HG02610 (cell line): ENCODE measurements at regions not wholly inside any gene's neighbourhood (a gene's known extent, or its start where the extent isn't known, plus 50 kb on each side); places are given as distances from the start of the nearest gene placed in this dataset.

Source experiments
- ATAC-seq: cut with Tn5 transposase; IDR thresholded peaks from one replicate; pipeline ENCODE4 v1.9.1; 2021; ENCODE audit warnings: mild to moderate bottlenecking, moderate library complexity; ENCODE audit not compliant: unreplicated experiment

DNA sequence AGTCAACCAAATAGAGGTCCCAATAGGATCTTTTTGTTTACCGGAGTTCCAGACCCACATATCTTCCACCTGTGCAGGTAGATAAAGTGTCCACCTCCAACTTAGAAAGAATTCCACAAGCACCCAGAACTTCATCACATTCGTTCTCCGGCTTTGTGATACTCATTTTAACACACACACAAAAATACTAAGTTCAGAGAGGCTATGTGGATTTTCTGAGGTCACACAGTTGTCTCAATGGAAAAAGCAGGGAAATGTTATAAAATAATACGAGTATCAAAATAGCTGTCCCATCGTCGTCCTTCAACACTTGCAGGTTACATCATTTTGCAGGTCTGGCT is 137.5 kb downstream of the TMCO5A start:
- no peak for ATAC-seq

DNA sequence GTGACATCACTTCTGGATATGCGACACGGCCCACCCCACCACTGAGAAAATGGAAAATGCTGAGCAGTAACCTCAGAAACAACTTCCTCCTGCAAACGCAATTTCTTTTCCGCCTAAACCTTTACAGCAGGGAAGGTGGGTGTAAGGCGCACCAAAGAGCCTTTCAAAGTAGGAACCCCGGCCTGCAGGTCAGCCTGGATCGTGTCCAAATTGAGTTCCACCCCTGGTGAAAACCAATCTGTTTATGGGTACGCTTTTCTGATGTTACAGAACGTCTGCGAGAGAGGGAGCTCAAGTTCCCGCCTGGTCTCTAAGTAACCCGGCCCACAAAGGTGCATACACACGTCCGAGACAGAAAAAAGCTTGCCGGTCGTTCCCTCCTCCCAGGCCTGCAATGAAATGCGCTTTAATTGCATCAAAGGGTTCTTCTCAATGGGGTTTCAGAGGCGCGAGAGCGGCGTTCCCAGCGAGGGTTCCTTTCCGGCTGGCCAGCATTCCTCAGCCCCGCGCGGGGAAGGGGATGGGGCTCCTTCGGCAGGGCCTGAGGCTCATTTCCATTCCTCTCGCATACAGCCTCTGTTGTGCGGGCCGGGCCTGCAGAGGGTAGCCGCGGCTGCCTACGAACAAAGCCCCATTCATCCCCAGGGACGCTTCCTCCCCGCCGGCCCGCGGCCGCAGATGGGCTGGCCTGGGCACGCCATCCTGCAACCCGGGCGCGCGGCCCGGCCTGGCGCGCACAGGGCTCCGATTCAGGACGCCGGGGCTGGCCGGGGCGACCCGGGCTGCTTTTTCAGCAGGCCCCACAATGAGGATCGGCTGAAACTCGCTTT is 138.1 kb downstream of the TMCO5A start:
- peak; percentile 46 for ATAC-seq

DNA sequence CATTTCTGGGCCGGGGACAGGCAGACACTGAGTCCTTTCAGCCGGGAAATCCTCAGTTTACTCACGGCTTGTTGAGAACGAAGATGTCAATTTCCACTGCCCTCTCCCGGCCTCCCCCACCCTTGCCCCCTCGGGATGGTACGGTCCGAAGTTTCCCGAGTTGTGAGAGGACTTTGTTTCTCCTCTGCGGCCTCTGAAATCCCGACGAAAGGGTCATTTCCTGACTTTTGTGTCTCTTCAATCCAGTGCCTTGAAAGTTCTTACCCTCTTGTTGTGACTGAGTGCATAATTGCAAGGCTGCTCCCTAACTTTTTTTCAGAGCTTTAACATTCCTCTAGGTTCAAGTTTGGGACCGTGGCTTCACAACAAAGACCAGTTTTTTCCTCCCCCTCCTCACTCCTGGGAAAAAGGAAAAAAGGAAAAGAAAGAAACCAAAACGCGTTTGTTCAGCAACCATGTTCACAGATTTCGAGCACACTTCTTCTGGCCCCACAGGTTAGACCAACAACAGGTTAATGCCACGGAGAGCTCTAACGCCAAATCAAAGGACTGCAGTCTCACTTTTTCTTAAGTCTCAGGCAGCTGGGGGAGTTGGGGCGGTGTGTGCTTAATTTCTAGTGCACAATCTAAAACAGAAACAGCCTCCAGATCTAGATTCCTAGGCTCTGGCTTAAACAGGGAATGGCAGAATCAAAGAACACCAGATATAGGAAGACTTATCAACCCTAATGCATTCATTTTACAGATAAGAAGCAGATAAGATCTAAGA is 138.9 kb downstream of the TMCO5A start:
- no peak for ATAC-seq

DNA sequence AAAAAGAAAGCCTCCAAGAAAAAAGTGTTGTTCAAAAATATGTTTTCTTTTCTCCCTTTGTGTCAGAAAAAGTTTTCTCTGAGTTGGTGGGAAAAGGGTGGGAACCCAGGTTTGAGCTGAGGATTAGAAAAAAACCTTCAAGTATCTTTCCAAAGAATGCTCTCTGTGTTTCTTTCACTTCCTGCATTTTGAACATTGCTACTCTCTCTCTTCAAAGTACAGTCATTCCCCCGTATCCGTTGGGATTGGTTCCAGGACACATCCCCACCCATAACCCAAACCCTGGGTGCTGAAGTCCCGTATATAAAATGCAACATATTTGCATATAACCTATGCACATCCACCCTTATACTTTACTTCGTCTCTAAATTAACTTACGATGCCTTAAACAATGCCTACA is 139.6 kb downstream of the TMCO5A start:
- ATAC-seq: no peak

DNA sequence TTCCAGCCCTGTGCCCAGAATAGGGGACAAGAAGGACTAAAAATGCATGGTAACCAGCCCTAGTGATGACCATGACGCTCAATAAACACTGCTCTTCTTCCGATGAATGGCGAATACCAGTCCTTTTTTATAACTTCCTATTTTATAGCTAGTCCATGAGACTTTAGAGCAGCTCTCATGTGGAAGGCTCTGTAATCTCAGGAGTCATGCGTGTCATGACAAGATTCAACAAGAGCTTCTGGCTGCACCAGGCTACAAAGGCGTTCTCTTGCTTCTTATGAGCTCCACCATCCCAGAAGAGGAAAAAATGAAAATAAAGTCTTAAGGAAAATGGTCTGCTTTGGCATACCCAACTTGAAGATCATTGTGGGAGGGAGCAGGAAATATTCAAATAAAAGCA is 141.0 kb downstream of the TMCO5A start:
- ATAC-seq: no peak

DNA sequence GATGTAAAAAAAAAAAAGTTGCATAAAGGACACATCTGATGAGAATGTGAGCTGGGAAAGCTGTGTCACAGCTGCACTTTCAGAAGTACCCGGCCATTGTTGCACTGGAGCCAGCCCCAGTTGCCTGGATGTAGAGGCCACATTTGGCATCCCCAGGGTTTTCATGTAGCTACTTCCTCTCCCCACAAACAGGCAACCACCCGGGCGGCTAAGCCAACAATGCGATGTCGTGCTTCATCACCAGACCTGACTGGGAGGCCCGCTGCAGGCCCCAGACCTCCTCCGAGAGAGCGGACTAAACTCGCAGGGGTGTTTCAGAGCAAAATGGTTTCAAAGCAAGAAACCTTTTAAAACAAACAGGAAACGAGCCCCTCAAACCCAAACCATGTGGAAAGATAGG is 142.3 kb downstream of the TMCO5A start:
- peak; percentile 35 for ATAC-seq

DNA sequence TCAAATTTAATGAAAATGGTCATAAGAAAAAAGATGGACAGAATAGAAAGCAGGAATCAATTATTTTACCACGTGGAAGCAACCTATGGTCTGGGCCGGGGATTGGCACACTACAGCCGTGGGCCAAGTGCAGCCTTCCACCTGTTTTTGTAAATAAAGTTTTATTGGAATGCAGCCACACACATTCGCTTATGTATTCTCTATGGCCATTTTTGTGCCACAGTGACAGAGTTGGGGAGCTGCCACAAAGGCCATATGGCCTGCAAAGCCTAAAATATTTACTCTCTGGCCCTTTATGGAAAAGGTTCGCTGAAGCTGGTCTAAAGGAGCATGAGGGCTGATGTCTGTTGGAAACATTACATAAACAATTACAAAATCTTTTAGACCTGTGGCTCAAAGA is 144.8 kb downstream of the TMCO5A start:
- no peak for ATAC-seq

DNA sequence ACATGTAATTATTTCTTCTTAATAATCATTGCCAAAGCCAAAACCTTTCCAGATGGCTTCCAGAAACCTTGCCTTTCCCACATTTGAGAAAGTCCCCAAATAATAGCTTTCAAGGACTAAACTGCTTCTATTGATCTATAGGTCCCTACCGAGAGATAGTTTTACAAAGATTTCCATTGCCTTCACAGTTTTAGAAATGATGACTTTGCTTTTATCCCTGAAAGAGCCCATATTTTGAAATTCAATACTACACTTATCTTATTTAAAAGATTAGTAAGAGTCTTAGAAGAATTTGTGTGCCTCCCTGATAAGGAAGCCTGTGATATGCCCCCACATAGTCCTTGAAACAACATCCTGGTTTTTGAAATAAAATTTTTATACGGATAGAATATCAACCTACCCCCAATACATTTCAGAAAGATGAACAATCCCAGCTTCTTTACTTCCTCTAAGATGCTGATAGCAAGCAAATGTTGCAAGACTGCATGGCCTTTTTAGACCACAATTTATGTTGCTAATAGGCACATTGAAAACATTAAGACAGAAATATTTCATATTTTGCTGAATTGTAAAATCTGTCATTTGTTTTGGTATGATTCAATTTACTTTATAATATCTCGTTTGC is 146.3 kb downstream of the TMCO5A start:
- no peak for ATAC-seq

DNA sequence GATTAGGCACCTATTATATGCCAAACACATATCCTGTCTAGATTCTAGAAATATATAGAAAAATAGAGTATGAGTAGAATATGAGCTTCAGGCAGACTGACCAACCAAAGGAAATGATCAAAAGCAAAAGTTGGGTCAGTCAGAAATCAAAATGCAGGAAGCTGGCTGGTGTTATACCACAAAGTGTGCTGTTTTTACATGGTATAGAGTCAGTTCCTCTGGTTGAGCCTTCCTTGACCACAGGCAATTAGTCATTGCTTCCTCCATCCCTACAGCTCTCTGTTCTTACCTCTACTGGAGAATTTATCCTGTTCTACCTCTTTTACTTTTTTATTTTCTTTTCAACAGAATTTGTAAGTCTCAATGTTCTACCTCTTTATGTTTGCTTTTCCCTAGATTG is 149.8 kb downstream of the TMCO5A start:
- ATAC-seq: peak; percentile 84

DNA sequence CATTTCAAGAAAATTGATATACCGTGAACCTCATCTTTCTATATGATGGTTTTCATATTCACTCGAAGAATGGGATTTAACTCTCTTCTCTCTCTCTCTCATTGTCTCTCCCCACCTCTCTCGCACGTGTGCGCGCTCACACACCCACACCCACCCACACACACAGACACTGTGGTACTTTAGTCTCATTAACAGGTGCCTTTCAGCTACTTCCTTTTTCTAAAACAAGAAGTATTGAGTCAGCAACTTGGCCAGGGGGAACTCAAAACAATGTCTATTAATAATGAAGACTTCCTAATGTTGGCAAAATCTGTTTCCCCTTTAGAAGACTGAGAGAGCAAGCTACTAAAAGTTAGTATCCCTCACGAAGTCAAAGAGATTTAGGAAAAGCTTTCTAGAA is 150.7 kb downstream of the TMCO5A start:
- peak; percentile 75 for ATAC-seq

DNA sequence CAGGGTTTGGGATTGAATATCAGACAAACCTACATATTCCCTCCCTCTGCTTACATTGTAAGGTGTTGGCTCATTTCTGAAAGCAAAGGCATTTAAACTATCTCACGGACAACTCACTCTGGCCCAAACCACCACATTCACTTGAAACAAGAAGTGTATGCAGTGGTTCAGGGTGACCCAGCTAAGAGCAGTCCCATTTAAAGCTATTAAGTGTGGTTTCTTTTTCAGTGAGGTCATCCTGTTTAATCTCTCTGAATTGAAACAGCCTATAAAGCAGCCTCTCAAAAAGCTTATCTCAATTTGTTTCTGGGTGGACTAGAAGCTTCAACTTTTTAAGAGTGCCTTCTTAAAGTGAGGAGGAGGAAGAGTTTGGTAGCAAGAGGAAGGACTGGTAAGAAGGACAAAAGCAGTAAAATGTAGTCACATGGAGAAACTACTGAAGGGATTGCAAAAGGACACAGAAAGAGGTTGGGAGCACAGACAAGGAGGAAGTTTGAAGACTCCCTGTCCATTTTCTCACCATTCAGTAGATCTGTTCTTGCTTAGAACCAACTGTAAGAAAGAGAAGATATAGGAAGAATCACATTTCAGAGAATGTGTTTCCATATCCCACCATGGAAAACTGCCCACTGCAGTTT is 151.6 kb downstream of the TMCO5A start:
- peak; percentile 31 for ATAC-seq

DNA sequence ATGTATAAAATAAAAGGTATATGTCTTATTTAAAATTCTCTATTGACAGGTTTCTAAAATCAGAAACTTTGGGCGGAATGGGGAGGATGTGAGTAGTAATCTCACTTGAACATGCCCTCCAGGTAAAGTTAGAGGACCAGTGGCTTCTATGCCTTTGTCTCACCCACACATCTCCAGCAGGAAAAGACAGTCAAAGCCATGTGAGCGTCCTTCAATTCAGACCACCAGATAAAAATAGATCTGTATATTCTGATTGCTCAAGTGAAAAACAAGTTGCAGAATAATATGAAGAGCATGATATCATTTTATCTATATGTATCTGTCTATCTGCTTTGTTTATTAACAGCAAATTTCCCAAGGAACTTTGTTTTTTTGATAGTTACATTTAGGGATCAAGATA is 152.2 kb downstream of the TMCO5A start:
- ATAC-seq: no peak

DNA sequence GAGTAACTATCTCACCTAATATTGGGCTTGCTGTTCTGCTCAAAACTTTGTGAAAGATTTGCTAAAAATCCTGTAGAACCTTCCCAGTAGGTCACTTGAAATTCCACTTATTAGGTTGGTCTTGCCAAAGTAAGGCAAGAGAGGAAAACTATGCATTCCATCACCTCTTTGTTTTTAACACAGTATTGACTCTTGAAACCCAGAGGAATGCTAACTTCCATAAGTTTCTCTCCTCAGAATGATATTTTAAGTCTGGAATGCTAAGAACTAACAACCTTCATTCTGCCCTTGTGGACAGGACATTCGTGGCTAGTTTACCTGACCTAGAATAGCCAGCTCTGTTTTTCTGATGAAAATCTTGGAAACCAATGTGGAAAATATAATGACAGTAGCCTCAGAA is 154.5 kb downstream of the TMCO5A start:
- ATAC-seq: no peak

DNA sequence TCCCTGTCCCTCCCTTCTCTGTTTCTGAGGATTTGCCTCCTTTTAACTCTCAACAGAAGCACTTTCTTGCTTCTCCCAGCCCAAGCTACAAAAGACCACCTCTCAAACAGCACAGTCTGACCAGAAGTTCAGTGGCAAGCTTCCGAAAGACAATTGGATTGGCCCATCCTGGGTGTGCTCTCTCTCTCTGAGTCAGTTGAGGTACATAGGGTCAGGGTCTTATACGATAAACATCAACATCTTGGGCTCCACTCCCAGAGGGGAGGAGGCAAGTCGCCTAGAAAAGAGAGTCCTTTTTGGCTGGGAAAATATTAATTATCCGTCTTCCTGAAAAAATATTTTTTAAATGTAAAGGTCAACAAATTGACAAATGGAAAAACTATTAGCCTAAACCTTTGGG is 155.8 kb downstream of the TMCO5A start:
- ATAC-seq: no peak

DNA sequence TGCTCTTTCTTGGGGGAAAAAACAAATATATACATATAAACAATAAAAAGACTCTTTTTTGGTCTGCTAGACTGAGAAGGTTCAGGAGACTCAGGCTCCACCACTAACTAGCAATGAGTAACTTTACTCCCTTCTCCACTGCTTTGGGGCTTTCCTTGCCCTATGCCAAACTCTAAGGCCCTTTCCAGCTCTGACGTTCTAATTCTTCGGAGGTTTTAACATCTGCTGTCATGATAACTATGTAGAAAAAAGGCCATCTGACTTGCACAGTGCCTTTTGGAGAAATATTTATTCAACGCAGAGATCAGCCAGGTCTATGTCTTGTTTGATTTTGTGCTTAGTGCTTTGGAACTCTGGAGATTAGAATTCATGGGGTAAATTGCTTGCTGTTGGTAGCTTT is 156.2 kb downstream of the TMCO5A start:
- no peak for ATAC-seq

DNA sequence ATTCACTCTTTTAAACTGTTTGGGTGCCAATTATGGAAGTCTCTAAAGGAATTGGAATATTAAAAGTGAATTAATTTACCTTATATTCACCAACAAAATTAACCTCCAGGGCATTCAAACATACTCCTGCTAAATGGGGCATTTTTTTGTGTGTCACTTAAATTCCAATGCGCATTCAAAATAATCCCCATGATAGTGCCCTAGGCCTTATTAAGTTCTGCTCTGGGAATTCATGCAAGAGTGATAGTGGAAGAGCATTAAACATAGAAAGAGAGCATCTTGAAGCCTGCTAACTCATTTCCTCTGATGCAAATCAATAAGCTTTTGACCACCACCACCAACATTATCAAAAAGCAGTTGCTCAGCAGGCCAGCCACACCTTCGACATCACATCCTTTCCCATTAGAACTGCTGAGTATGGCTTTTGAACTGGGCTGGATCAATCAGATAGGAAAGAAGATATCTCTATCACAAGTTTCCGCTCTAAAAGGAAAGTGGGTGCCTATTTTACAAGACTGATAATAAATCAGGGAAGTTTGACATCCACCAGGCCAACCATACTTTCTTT is 156.7 kb downstream of the TMCO5A start:
- no peak for ATAC-seq

DNA sequence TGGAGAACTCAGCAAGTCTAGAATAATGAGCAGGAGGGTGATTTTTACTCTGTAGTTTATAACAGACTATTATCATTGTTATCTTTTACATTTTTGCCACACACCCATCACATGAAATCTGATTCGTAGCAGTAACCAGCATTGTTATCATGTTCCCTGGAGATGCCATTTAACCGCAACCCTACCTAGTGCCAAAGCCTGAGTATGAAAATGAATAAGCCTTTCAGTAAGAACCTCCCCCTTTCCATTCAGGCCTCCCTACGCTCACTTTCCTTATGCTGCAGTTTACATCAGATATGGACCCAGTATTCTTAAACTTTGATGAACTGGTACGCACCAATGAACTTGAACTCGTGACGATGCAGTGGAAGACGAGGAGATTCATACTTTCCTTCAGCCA is 158.7 kb upstream of the SPRED1 start:
- no peak for ATAC-seq

DNA sequence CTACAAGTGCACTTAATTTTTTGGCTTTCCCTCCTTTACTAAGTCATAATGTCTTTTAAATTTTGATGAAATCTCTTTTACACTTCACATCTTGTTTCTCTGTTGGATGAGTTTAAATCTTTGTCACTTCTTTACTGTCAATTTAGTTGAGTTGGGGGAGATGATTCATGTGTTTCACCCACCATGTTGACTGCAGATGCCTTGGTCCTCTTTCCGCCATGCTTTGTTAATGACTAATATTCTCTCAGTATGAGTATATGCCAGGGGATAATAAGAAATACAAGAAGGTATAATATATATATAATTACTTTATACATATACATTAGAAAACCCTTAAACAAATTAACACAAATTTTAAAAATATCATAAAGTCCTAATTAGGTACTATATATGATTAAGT is 149.7 kb upstream of the SPRED1 start:
- ATAC-seq: no peak

DNA sequence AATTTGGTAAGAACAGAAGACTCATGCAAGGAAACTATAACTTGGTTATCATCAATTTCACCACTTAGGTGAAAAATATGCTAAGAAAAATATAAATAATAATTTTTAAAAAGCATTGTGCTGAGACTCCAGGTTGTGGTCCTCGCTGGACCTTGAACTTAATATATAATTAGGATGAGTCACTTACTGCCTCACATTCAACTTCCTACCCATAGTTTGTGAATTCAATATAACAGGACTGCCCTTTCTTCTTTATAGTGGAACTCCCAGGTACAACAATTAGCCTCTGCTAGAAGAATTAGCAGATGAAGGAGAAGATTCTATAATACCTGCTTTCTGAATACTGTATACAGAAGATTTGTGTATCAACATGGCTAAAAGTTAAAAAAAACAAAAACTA is 149.1 kb upstream of the SPRED1 start:
- no peak for ATAC-seq

DNA sequence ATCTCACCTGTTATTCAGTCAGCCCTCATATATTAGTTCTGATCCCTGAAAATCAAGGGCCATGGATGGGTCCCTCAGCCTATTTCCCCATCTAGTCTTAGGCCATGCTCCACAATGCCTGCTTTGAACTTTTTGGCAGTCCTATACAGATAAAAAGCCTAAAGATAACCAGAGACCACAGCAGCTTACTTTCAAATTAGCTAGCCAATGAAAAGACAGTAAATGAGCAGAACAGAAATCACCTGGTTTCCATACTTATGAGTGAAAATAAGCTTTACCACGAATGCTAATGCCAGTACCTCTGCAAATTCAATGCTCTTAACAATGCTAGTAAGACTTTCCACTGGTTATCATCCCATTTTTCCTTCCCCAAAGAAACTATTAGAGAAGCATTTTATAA is 141.6 kb upstream of the SPRED1 start:
- ATAC-seq: peak; percentile 66

DNA sequence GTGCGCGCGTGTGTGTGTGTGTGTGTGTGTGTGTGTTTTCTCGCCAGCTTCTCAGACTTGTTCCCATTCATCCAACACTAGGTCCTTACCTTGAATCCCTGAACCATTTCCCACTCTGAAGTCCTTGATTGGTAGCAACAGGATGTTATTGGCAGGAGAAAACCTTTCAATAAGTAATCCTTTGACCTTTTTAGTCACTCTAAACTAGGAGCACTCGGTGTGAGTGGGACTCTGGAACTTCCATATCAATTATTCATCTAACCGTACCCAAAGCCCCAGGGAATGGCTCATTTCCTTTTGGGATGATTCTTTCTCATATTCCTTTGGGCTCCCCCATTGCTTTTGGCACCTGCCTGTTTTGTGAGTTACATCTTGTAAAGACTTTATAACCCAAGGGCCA is 140.2 kb upstream of the SPRED1 start:
- ATAC-seq: no peak
